Adipocyte (in vitro differentiated cells): ENCODE measurements at regions not wholly inside any gene's neighbourhood (a gene's known extent, or its start where the extent isn't known, plus 50 kb on each side); places are given as distances from the start of the nearest gene placed in this dataset.

Source experiments
- DNase-seq: peaks from one replicate; pipeline ENCODE4 v3.0.0-alpha.2; 2015; ENCODE audit warnings: low read depth
- H3K27me3 ChIP-seq: replicated peaks from 2 replicates; pipeline ENCODE4 v1.7.0; 2013; ENCODE audit warnings: mild to moderate bottlenecking, low read length, moderate library complexity; ENCODE audit not compliant: control insufficient read depth, insufficient read depth
- H3K36me3 ChIP-seq: 2 replicates; pipeline ENCODE4 v1.7.0; 2013; ENCODE audit warnings: low read length, mild to moderate bottlenecking, moderate library complexity; ENCODE audit not compliant: control insufficient read depth, insufficient read depth, severe bottlenecking
- H3K4me1 ChIP-seq: 2 replicates; pipeline ENCODE4 v1.7.0; 2013; ENCODE audit warnings: mild to moderate bottlenecking, low read length, moderate library complexity; ENCODE audit not compliant: control insufficient read depth, insufficient read depth
- H3K4me3 ChIP-seq: 2 replicates; pipeline ENCODE4 v1.7.0; 2013; ENCODE audit warnings: mild to moderate bottlenecking, low read length, moderate library complexity
- H3K9ac ChIP-seq: 2 replicates; pipeline ENCODE4 v1.7.0; 2013; ENCODE audit warnings: mild to moderate bottlenecking, low read length, moderate library complexity
- H3K9me3 ChIP-seq: 2 replicates; pipeline ENCODE4 v1.7.0; 2013; ENCODE audit warnings: mild to moderate bottlenecking, low read length, moderate library complexity; ENCODE audit not compliant: control insufficient read depth

DNA sequence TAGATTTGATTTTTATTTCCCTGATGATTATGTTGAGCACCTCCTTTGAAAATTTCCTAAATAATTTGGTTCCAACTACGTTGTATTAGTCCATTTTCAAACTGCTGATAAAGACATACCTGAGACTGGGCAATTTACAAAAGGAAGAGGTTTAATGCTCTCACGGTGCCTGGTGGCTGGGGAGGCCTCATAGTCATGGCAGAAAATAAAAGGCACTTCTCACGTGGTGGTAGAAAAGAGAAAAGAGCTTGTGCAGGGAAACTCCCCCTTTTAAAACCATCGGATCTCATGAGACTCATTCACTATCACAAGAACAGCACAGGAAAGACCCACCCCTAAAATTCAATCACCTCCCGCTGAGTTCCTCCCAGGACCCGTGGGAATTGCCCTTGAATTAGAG, 372.3 kb downstream of the RPL10L start:
- Histone ChIP-seq H3K4me3 (no peak overlapping the region), H3K36me3 (no peaks in the 10 kb centered on the region), H3K9me3 (no peaks in the 10 kb centered on the region), H3K4me1 (no peaks in the 10 kb centered on the region), H3K9ac (no peak overlapping the region), H3K27me3 (no peaks in the 10 kb centered on the region)
- DNase-seq = no peak

GRCh38 chr14:46259536-46259935, 392.0 kb downstream of the RPL10L start:
- Histone ChIP-seq H3K4me1 (no peaks in the 10 kb centered on the region), H3K27me3 (no peaks in the 10 kb centered on the region), H3K36me3 (no peaks in the 10 kb centered on the region), H3K9ac (no peak overlapping the region), H3K9me3 (no peaks in the 10 kb centered on the region), H3K4me3 (no peak overlapping the region)
- no peak for DNase-seq

- no peak for DNase-seq
- no peaks in the 10 kb centered on the region for H3K9me3 ChIP-seq
- no peaks in the 10 kb centered on the region for H3K27me3 ChIP-seq
- H3K4me1 ChIP-seq = no peaks in the 10 kb centered on the region
- no peak overlapping the region for H3K9ac ChIP-seq
- no peaks in the 10 kb centered on the region for H3K36me3 ChIP-seq
- no peak overlapping the region for H3K4me3 ChIP-seq
Observed at GRCh38 chr14:46256381-46256780, 395.2 kb downstream of the RPL10L start.

DNA sequence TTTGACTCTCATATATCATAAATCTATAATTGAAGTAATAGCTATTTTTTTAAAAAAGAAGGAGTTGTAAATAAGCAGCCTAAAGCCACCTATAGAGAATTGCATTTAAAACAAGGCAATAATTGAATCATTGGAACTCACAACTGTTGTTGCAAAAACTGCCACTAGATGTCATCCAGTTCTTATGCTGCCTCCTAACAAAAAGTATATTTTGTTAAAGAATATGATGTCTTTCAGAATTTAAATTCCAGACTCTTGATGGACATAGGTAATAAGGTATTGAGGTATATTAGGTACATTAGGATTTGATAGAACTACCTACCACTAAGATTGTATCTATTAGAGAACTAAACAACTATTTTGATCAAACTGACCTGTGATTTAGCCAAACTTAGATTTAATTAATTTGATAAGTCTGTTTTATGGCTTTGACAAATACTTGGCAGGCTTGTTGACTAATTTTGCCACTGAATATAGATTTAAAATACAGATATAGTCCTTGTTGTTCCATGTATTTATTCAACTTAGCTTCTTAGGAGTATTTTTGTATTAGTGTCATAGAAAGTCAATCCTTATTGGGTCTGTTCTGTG, 401.4 kb downstream of the RPL10L start:
- Histone ChIP-seq H3K9ac (no peak overlapping the region), H3K9me3 (no peaks in the 10 kb centered on the region), H3K4me1 (no peaks in the 10 kb centered on the region), H3K4me3 (no peak overlapping the region), H3K27me3 (no peaks in the 10 kb centered on the region), H3K36me3 (no peaks in the 10 kb centered on the region)
- DNase-seq = peak; percentile 29

GRCh38 chr14:46248001-46248630, 403.5 kb downstream of the RPL10L start:
- H3K4me3 ChIP-seq = no peak overlapping the region
- DNase-seq = no peak
- no peaks in the 10 kb centered on the region for H3K36me3 ChIP-seq
- H3K9me3 ChIP-seq = no peaks in the 10 kb centered on the region
- no peaks in the 10 kb centered on the region for H3K27me3 ChIP-seq
- H3K4me1 ChIP-seq = no peaks in the 10 kb centered on the region
- H3K9ac ChIP-seq = no peak overlapping the region

DNA sequence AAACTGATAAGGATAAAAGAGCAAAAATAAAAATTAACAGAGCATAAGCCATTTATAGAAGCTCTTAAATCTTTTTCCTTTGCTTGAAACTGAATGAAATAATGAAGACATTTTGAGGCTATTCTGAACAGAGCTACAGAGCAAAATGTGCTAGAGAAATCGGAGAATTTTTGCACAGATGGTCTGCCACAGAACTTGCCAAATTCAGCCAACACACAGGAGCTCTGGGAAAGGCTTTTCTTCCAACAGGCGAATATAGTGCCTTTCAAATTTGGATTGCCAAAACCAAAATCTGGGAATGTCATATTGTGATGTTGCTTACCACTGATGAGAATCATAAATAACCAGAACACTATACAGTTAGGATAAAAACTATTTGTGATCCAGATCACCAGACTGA, 406.3 kb downstream of the RPL10L start:
- no peaks in the 10 kb centered on the region for H3K36me3 ChIP-seq
- no peaks in the 10 kb centered on the region for H3K27me3 ChIP-seq
- H3K9ac ChIP-seq = no peak overlapping the region
- H3K4me3 ChIP-seq = no peak overlapping the region
- no peaks in the 10 kb centered on the region for H3K4me1 ChIP-seq
- no peaks in the 10 kb centered on the region for H3K9me3 ChIP-seq
- no peak for DNase-seq

- Histone ChIP-seq H3K4me1 (no peaks in the 10 kb centered on the region), H3K36me3 (no peaks in the 10 kb centered on the region), H3K4me3 (no peak overlapping the region), H3K9ac (no peak overlapping the region), H3K27me3 (no peaks in the 10 kb centered on the region), H3K9me3 (no peaks in the 10 kb centered on the region)
- no peak for DNase-seq
Observed at GRCh38 chr14:46233786-46234185, 417.8 kb downstream of the RPL10L start.

DNA sequence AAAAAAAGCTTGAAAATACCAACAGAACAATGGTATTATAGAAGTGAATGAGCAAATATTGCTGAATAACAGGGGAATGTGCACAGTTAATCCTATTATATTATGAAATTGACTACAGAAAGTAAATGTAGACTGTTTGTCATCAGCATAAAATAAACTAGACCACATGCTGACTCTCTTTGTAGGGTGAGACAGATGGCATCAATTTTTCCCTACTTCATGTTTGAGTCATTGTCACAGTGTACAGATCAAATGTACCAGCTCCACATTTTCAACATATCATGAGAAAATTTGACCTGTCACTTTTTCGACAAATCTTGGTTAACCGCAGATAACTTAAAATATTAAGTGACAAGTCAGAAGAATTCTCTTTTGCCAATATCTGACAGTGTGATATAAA, 421.0 kb downstream of the RPL10L start:
- DNase-seq = no peak

DNA sequence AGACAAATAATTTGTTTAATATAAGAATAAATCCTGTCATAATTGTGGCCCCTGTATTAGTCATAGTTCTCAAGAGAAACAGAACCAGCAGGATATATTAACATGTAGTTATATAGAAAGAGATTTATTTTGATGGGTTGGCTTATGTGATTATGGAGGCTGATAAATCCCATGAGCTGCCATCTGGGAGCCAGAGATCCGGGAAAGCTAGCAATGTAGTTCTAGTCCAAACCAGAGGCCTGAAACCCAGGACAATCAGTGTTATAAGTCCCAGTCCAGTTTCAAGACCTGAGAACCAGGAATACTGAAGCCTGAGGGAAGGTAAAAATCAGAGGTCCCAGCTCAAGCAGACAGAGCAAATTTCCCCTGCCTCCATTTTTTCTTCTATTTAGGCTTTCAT, 435.8 kb downstream of the RPL10L start:
- no peak for DNase-seq
- no peak overlapping the region for H3K4me3 ChIP-seq
- H3K27me3 ChIP-seq = no peaks in the 10 kb centered on the region

More for the DNA sequence above, 421.0 kb downstream of the RPL10L start:
- Histone ChIP-seq H3K36me3 (no peaks in the 10 kb centered on the region), H3K27me3 (no peaks in the 10 kb centered on the region), H3K4me3 (no peak overlapping the region), H3K9me3 (no peaks in the 10 kb centered on the region), H3K4me1 (no peaks in the 10 kb centered on the region), H3K9ac (no peak overlapping the region)

DNA sequence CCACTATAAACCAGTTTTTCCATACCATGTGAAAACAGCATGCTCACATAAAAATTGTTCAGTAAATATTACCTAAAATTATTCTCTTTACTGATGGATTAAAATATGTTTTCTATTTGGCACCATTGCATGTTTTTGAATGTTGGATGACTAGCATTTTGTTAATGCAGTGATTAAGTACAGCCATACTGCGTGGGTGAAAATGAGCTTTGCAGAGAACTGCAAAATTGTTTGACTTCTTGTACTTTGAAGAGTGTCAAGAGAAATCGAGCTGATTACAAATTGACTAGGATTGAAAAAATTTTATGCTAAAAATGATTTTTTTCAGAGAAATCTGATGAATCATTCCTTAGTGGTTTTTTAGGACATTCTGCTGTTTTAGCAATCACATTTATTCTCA, 452.9 kb downstream of the RPL10L start:
- DNase-seq = no peak
- no peaks in the 10 kb centered on the region for H3K4me1 ChIP-seq
- H3K9me3 ChIP-seq = no peaks in the 10 kb centered on the region
- H3K27me3 ChIP-seq = no peaks in the 10 kb centered on the region
- H3K36me3 ChIP-seq = no peaks in the 10 kb centered on the region
- H3K9ac ChIP-seq = no peak overlapping the region
- H3K4me3 ChIP-seq = no peak overlapping the region

More for the DNA sequence above, 435.8 kb downstream of the RPL10L start:
- Histone ChIP-seq H3K9me3 (no peaks in the 10 kb centered on the region), H3K36me3 (no peaks in the 10 kb centered on the region), H3K4me1 (no peaks in the 10 kb centered on the region), H3K9ac (no peak overlapping the region)

DNA sequence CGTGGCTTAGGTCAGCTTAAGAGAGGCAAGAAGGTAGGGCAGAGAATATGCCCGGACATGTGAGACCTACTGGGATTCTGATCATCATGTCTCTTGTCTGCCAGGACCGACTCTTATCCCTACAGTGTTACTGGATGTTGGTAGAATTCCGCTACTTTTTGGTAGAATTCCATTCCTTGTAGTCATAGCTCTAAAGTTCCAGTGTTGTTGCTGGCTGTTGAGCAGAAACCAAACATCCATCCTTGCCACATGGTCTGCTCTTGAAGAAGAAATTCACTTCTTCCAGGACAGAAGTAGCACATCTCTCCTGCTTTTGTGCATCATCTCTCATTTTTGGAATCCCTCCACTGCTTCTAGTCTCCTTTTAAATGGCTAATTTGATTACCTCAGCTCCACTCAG, 453.7 kb downstream of the RPL10L start:
- no peak for DNase-seq
- Histone ChIP-seq H3K9me3 (no peaks in the 10 kb centered on the region), H3K4me1 (no peaks in the 10 kb centered on the region), H3K9ac (no peak overlapping the region), H3K27me3 (no peaks in the 10 kb centered on the region), H3K4me3 (no peak overlapping the region), H3K36me3 (no peaks in the 10 kb centered on the region)
